SW 1271 (cell line): ENCODE measurements at regions not wholly inside any gene's neighbourhood (a gene's known extent, or its start where the extent isn't known, plus 50 kb on each side); places are given as distances from the start of the nearest gene placed in this dataset.
"Not testable (repeated sequence)": the region's sequence is repeated elsewhere in the genome, so short reads cannot be mapped to it uniquely, and the experiment has no call there.

Experiments
- DNase-seq, 2 experiments: peaks; one replicate each; lab custom pipeline; 2025; lab: John Stamatoyannopoulos, UW

GRCh38 chr5:110923971-110924370 is 147.5 kb upstream of the TSLP start:
- DNase-seq: no peak

GRCh38 chr5:110925398-110925797 is 146.1 kb upstream of the TSLP start:
- no peak for DNase-seq

- DNase-seq: no peak
These were observed 145.6 kb upstream of the TSLP start for GRCh38 chr5:110925916-110926315.

GRCh38 chr5:110932755-110933488 is 138.6 kb upstream of the TSLP start:
- no peak for DNase-seq

- no peak for DNase-seq
These were observed 131.4 kb upstream of the TSLP start for GRCh38 chr5:110940136-110940535.

GRCh38 chr5:110945874-110946436 is 125.6 kb upstream of the TSLP start:
- DNase-seq: no peak

GRCh38 chr5:110951373-110951791 is 120.1 kb upstream of the TSLP start:
- no peak for DNase-seq

- no peak for DNase-seq
These were observed 115.1 kb upstream of the TSLP start for GRCh38 chr5:110956280-110956912.

GRCh38 chr5:110956913-110957813 is 114.3 kb upstream of the TSLP start:
- no peak for DNase-seq

- DNase-seq: no peak
These were observed 113.6 kb upstream of the TSLP start for GRCh38 chr5:110957934-110958333.

- DNase-seq: no peak
These were observed 108.0 kb upstream of the TSLP start for GRCh38 chr5:110963495-110963894.

GRCh38 chr5:110965773-110966581 is 105.5 kb upstream of the TSLP start:
- DNase-seq: no peak

GRCh38 chr5:110968246-110969005 is 103.1 kb upstream of the TSLP start:
- no peak for DNase-seq

- DNase-seq: no peak
These were observed 102.0 kb upstream of the TSLP start for GRCh38 chr5:110969502-110969901.

GRCh38 chr5:110973510-110973909 is 98.0 kb upstream of the TSLP start:
- no peak for DNase-seq

- no peak for DNase-seq
These were observed 93.6 kb upstream of the TSLP start for GRCh38 chr5:110977915-110978314.

GRCh38 chr5:110985882-110986281 is 85.6 kb upstream of the TSLP start:
- not testable (repeated sequence) for DNase-seq

GRCh38 chr5:110987573-110987972 is 83.9 kb upstream of the TSLP start:
- not testable (repeated sequence) for DNase-seq

GRCh38 chr5:110996742-110997141 is 74.8 kb upstream of the TSLP start:
- no peak for DNase-seq

- DNase-seq: no peak
These were observed 69.5 kb upstream of the TSLP start for GRCh38 chr5:111002036-111002435.

- DNase-seq: no peak
These were observed 67.9 kb upstream of the TSLP start for GRCh38 chr5:111003623-111004022.
